ENCODE measurements at regions not wholly inside any gene's neighbourhood (a gene's known extent, or its start where the extent isn't known, plus 50 kb on each side); places are given as distances from the start of the nearest gene placed in this dataset.

DNA sequence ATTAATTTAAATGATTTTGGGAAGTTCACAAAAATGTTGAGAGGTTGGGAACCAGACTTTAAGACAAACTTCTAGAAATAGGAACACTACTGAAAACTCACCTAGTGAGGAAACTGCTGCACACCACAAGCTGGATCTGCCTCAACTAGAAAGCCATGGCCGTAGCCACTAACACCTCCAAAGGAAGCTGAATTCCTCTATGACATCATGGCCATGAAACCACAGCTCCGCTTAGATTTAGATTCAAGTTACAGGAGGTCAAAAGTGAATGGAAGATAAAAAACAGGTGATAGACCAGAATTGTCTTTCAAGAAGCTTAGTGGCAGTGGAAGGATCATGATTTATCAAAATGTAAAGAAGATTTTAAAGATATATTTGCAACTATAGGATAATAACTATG, 208.8 kb upstream of the ALG10 start:
- TF ChIP-seq, protein P1, sequence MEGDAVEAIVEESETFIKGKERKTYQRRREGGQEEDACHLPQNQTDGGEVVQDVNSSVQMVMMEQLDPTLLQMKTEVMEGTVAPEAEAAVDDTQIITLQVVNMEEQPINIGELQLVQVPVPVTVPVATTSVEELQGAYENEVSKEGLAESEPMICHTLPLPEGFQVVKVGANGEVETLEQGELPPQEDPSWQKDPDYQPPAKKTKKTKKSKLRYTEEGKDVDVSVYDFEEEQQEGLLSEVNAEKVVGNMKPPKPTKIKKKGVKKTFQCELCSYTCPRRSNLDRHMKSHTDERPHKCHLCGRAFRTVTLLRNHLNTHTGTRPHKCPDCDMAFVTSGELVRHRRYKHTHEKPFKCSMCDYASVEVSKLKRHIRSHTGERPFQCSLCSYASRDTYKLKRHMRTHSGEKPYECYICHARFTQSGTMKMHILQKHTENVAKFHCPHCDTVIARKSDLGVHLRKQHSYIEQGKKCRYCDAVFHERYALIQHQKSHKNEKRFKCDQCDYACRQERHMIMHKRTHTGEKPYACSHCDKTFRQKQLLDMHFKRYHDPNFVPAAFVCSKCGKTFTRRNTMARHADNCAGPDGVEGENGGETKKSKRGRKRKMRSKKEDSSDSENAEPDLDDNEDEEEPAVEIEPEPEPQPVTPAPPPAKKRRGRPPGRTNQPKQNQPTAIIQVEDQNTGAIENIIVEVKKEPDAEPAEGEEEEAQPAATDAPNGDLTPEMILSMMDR (conservative IDR thresholded peaks at IDR 0.05; ENCODE audit: low read depth, low read length), result no peak
- TF ChIP-seq EZH2 (IDR thresholded peaks at IDR 0.05; ENCODE audit: low read length, unreplicated experiment) (no peak), EZH2phosphoT487 (IDR thresholded peaks at IDR 0.05; ENCODE audit: borderline replicate concordance, low read length) (no peak)

Measured in PC-3 (cell line).